ENCODE measurements at regions not wholly inside any gene's neighbourhood (a gene's known extent, or its start where the extent isn't known, plus 50 kb on each side); places are given as distances from the start of the nearest gene placed in this dataset.
A peak's percentile ranks its signal among the peaks of the same experiment; 100 is the strongest.

- H2BK15ac ChIP-seq (replicated peaks; ENCODE audit: low read depth) = no peak overlapping the region
- no peak overlapping the region for H3K56ac ChIP-seq (ENCODE audit: low read length)
- H3K4me2 ChIP-seq (ENCODE audit: low read length) = no peak overlapping the region
- H2BK120ac ChIP-seq (ENCODE audit: low read depth, low read length) = no peak overlapping the region
- no peak overlapping the region for H3K4me3 ChIP-seq (ENCODE audit: low read length)
- H3K4ac ChIP-seq (ENCODE audit: low read depth, low read length) = no peak overlapping the region
- H3K27ac ChIP-seq (ENCODE audit: low read depth, low read length) = no peak overlapping the region
- H4K8ac ChIP-seq (ENCODE audit: low read depth, low read length) = no peak overlapping the region
- H3K79me1 ChIP-seq (ENCODE audit: low read length) = no peaks in the 10 kb centered on the region
- no peaks in the 10 kb centered on the region for H3K27me3 ChIP-seq (ENCODE audit: insufficient read depth, low read length, poor library complexity)
- H2BK5ac ChIP-seq (ENCODE audit: low read length) = no peak overlapping the region
- H3K18ac ChIP-seq (ENCODE audit: low read length) = no peak overlapping the region
- H3K9ac ChIP-seq (ENCODE audit: low read length) = no peak overlapping the region
- H3K23ac ChIP-seq (ENCODE audit: low read length) = no peak overlapping the region
- no CpG with 5 or more reads among the region's 7 CpGs for WGBS (ENCODE audit: extremely low coverage, insufficient coverage, low lambda C conversion rate)
- H2AK5ac ChIP-seq (ENCODE audit: low read length) = no peak overlapping the region
- no peak for DNase-seq
- no peak overlapping the region for H4K5ac ChIP-seq (ENCODE audit: low read length)
- no peaks in the 10 kb centered on the region for H3K4me1 ChIP-seq (ENCODE audit: control insufficient read depth, low read depth, low read length)
- H3K79me2 ChIP-seq (ENCODE audit: control insufficient read depth, insufficient read depth, low read length) = no peaks in the 10 kb centered on the region
- H3K36me3 ChIP-seq (ENCODE audit: control insufficient read depth, insufficient read depth, low read length) = no peaks in the 10 kb centered on the region
Observed at GRCh38 chr7:51665045-51665780, 348.6 kb upstream of the COBL start.

GRCh38 chr7:51660516-51660915 is 343.9 kb upstream of the COBL start:
- Histone ChIP-seq H3K23ac (ENCODE audit: low read length) (no peak overlapping the region), H3K9ac (ENCODE audit: low read length) (no peak overlapping the region), H3K4ac (ENCODE audit: low read depth, low read length) (no peak overlapping the region), H3K27me3 (ENCODE audit: insufficient read depth, low read length, poor library complexity) (no peaks in the 10 kb centered on the region), H4K5ac (ENCODE audit: low read length) (no peak overlapping the region), H2BK15ac (replicated peaks; ENCODE audit: low read depth) (no peak overlapping the region), H3K36me3 (ENCODE audit: control insufficient read depth, insufficient read depth, low read length) (no peaks in the 10 kb centered on the region), H2BK5ac (ENCODE audit: low read length) (no peak overlapping the region), H2AK5ac (ENCODE audit: low read length) (no peak overlapping the region), H3K56ac (ENCODE audit: low read length) (no peak overlapping the region), H3K79me2 (ENCODE audit: control insufficient read depth, insufficient read depth, low read length) (no peaks in the 10 kb centered on the region), H3K27ac (ENCODE audit: low read depth, low read length) (no peak overlapping the region), H3K79me1 (ENCODE audit: low read length) (no peaks in the 10 kb centered on the region), H2BK120ac (ENCODE audit: low read depth, low read length) (no peak overlapping the region), H3K18ac (ENCODE audit: low read length) (no peak overlapping the region), H4K8ac (ENCODE audit: low read depth, low read length) (no peak overlapping the region), H3K4me3 (ENCODE audit: low read length) (no peak overlapping the region), H3K4me1 (ENCODE audit: control insufficient read depth, low read depth, low read length) (no peaks in the 10 kb centered on the region), H3K4me2 (ENCODE audit: low read length) (no peak overlapping the region)
- no CpG with 5 or more reads among the region's 7 CpGs for WGBS (ENCODE audit: extremely low coverage, insufficient coverage, low lambda C conversion rate)
- DNase-seq = no peak

- H4K5ac ChIP-seq (ENCODE audit: low read length) = no peak overlapping the region
- no peaks in the 10 kb centered on the region for H3K79me1 ChIP-seq (ENCODE audit: low read length)
- H3K4me2 ChIP-seq (ENCODE audit: low read length) = no peak overlapping the region
- no peak overlapping the region for H2BK15ac ChIP-seq (replicated peaks; ENCODE audit: low read depth)
- no peak overlapping the region for H3K4ac ChIP-seq (ENCODE audit: low read depth, low read length)
- DNase-seq = no peak
- H3K79me2 ChIP-seq (ENCODE audit: control insufficient read depth, insufficient read depth, low read length) = no peaks in the 10 kb centered on the region
- no CpG with 5 or more reads among the region's 6 CpGs for WGBS (ENCODE audit: extremely low coverage, insufficient coverage, low lambda C conversion rate)
- H3K36me3 ChIP-seq (ENCODE audit: control insufficient read depth, insufficient read depth, low read length) = no peaks in the 10 kb centered on the region
- no peak overlapping the region for H2AK5ac ChIP-seq (ENCODE audit: low read length)
- no peak overlapping the region for H3K27ac ChIP-seq (ENCODE audit: low read depth, low read length)
- no peaks in the 10 kb centered on the region for H3K4me1 ChIP-seq (ENCODE audit: control insufficient read depth, low read depth, low read length)
- H4K8ac ChIP-seq (ENCODE audit: low read depth, low read length) = no peak overlapping the region
- H3K56ac ChIP-seq (ENCODE audit: low read length) = no peak overlapping the region
- H3K23ac ChIP-seq (ENCODE audit: low read length) = no peak overlapping the region
- no peak overlapping the region for H3K9ac ChIP-seq (ENCODE audit: low read length)
- H2BK5ac ChIP-seq (ENCODE audit: low read length) = no peak overlapping the region
- no peak overlapping the region for H2BK120ac ChIP-seq (ENCODE audit: low read depth, low read length)
- H3K27me3 ChIP-seq (ENCODE audit: insufficient read depth, low read length, poor library complexity) = no peaks in the 10 kb centered on the region
- no peak overlapping the region for H3K18ac ChIP-seq (ENCODE audit: low read length)
- no peak overlapping the region for H3K4me3 ChIP-seq (ENCODE audit: low read length)
Observed at GRCh38 chr7:51658684-51659083, 342.1 kb upstream of the COBL start.

GRCh38 chr7:51647931-51648351 is 331.3 kb upstream of the COBL start:
- H3K56ac ChIP-seq (ENCODE audit: low read length) = peak overlapping the region; percentile 75
- peaks cover 5% of the 10 kb centered on the region for H3K4me1 ChIP-seq (ENCODE audit: control insufficient read depth, low read depth, low read length)
- H3K79me1 ChIP-seq (ENCODE audit: low read length) = no peaks in the 10 kb centered on the region
- no peak overlapping the region for H3K23ac ChIP-seq (ENCODE audit: low read length)
- no peak overlapping the region for H4K5ac ChIP-seq (ENCODE audit: low read length)
- H3K27me3 ChIP-seq (ENCODE audit: insufficient read depth, low read length, poor library complexity) = no peaks in the 10 kb centered on the region
- H3K36me3 ChIP-seq (ENCODE audit: control insufficient read depth, insufficient read depth, low read length) = no peaks in the 10 kb centered on the region
- no peak overlapping the region for H3K18ac ChIP-seq (ENCODE audit: low read length)
- H3K27ac ChIP-seq (ENCODE audit: low read depth, low read length) = no peak overlapping the region
- no peak overlapping the region for H3K9ac ChIP-seq (ENCODE audit: low read length)
- DNase-seq = no peak
- no peak overlapping the region for H4K8ac ChIP-seq (ENCODE audit: low read depth, low read length)
- no peak overlapping the region for H2AK5ac ChIP-seq (ENCODE audit: low read length)
- no peak overlapping the region for H3K4me3 ChIP-seq (ENCODE audit: low read length)
- no peak overlapping the region for H2BK5ac ChIP-seq (ENCODE audit: low read length)
- H3K4ac ChIP-seq (ENCODE audit: low read depth, low read length) = no peak overlapping the region
- no peak overlapping the region for H2BK15ac ChIP-seq (replicated peaks; ENCODE audit: low read depth)
- no peaks in the 10 kb centered on the region for H3K79me2 ChIP-seq (ENCODE audit: control insufficient read depth, insufficient read depth, low read length)
- no CpG with 5 or more reads among the region's 14 CpGs for WGBS (ENCODE audit: extremely low coverage, insufficient coverage, low lambda C conversion rate)
- H3K4me2 ChIP-seq (ENCODE audit: low read length) = no peak overlapping the region
- H2BK120ac ChIP-seq (ENCODE audit: low read depth, low read length) = no peak overlapping the region

GRCh38 chr7:51647486-51647885 is 330.9 kb upstream of the COBL start:
- no peak overlapping the region for H3K27ac ChIP-seq (ENCODE audit: low read depth, low read length)

More at GRCh38 chr7:51647486-51647885, 330.9 kb upstream of the COBL start:
- DNase-seq = no peak
- Histone ChIP-seq H3K56ac (ENCODE audit: low read length) (no peak overlapping the region), H3K4me2 (ENCODE audit: low read length) (no peak overlapping the region), H3K4ac (ENCODE audit: low read depth, low read length) (no peak overlapping the region), H2BK15ac (replicated peaks; ENCODE audit: low read depth) (no peak overlapping the region), H3K79me2 (ENCODE audit: control insufficient read depth, insufficient read depth, low read length) (no peaks in the 10 kb centered on the region), H2BK5ac (ENCODE audit: low read length) (no peak overlapping the region), H2BK120ac (ENCODE audit: low read depth, low read length) (no peak overlapping the region), H2AK5ac (ENCODE audit: low read length) (no peak overlapping the region), H3K9ac (ENCODE audit: low read length) (no peak overlapping the region), H4K5ac (ENCODE audit: low read length) (no peak overlapping the region), H3K79me1 (ENCODE audit: low read length) (no peaks in the 10 kb centered on the region), H3K4me1 (ENCODE audit: control insufficient read depth, low read depth, low read length) (peaks cover 5% of the 10 kb centered on the region), H4K8ac (ENCODE audit: low read depth, low read length) (no peak overlapping the region), H3K36me3 (ENCODE audit: control insufficient read depth, insufficient read depth, low read length) (no peaks in the 10 kb centered on the region), H3K23ac (ENCODE audit: low read length) (no peak overlapping the region), H3K18ac (ENCODE audit: low read length) (no peak overlapping the region), H3K27me3 (ENCODE audit: insufficient read depth, low read length, poor library complexity) (no peaks in the 10 kb centered on the region), H3K4me3 (ENCODE audit: low read length) (no peak overlapping the region)
- WGBS (ENCODE audit: extremely low coverage, insufficient coverage, low lambda C conversion rate) = no CpG with 5 or more reads among the region's 5 CpGs
